Panc1 (cell line): ENCODE measurements at regions not wholly inside any gene's neighbourhood (a gene's known extent, or its start where the extent isn't known, plus 50 kb on each side); places are given as distances from the start of the nearest gene placed in this dataset.

Source experiments
- ATAC-seq: fragments of 200-7000 bp; cut with Tn5 transposase; 2 replicates; pipeline ENCODE4 v1.9.1; 2020; ENCODE audit warnings: mild to moderate bottlenecking, moderate library complexity
- BruUV-seq: library from RNA; stranded (reverse); fragments of 400-500 nt; replicated peaks from 2 replicates; lab custom pipeline; 2021; lab: Mats Ljungman, UMichigan
- CTCF ChIA-PET: fragments of 300-600 bp; sonication (Branson Sonifier 250); formaldehyde crosslinking; loops from one replicate; lab custom pipeline; 2022; ENCODE audit warnings: antibody characterized with exemption; lab: Charles Lee
- POLR2A ChIA-PET: fragments of 300-600 bp; sonication (Branson Sonifier 250); formaldehyde crosslinking; loops from one replicate; lab custom pipeline; 2022; ENCODE audit warnings: antibody characterized with exemption; lab: Charles Lee
- DNase-seq: peaks from one replicate; pipeline ENCODE4 v3.0.0-alpha.2; 2010; ENCODE audit warnings: low read depth, low spot score
- H3K27ac ChIP-seq: 2 replicates; pipeline ENCODE4 v1.5.1; 2011; ENCODE audit warnings: mild to moderate bottlenecking, low read length, inconsistent platforms
- H3K27me3 ChIP-seq: fragments of 200-500 bp; sonication (Bioruptor generic); 2 replicates; pipeline ENCODE4 v1.6.0; 2014; ENCODE audit warnings: low read length, inconsistent platforms; ENCODE audit not compliant: control insufficient read depth, insufficient read depth
- H3K36me3 ChIP-seq: fragments of 200-500 bp; sonication (Bioruptor generic); 2 replicates; pipeline ENCODE4 v1.5.1; 2014; ENCODE audit warnings: inconsistent platforms, mild to moderate bottlenecking, low read length, moderate library complexity; ENCODE audit not compliant: control insufficient read depth, insufficient read depth
- H3K4me1 ChIP-seq: 2 replicates; pipeline ENCODE4 v1.5.1; 2011; ENCODE audit warnings: inconsistent platforms, mild to moderate bottlenecking, low read length, moderate library complexity; ENCODE audit not compliant: control insufficient read depth, insufficient read depth
- H3K4me3 ChIP-seq, 2 experiments: 2 replicates each; pipeline ENCODE4 v1.5.1; 2011 to 2012; ENCODE audit warnings: low read depth in 2 of 2, low read length in 2 of 2, mild to moderate bottlenecking in 2 of 2, inconsistent platforms in 1 of 2, moderate library complexity in 1 of 2
- H3K9me3 ChIP-seq: fragments of 200-500 bp; sonication (Bioruptor generic); 2 replicates; pipeline ENCODE4 v1.5.1; 2014; ENCODE audit warnings: low read depth, mild to moderate bottlenecking, inconsistent platforms, low read length, moderate library complexity; ENCODE audit not compliant: control insufficient read depth, insufficient read depth
- CTCF ChIP-seq: fragments of 450-650 bp; IDR thresholded peaks from 2 replicates; pipeline ENCODE4 v1.5.1; 2017; ENCODE audit warnings: mild to moderate bottlenecking
- POLR2AphosphoS5 ChIP-seq: IDR thresholded peaks from 2 replicates; pipeline ENCODE4 v1.6.1; 2012; ENCODE audit warnings: mild to moderate bottlenecking, low read depth, low read length, moderate library complexity
- REST ChIP-seq, 2 experiments: IDR thresholded peaks; 2 replicates each; pipeline ENCODE4 v1.6.1; 2011 to 2012; ENCODE audit warnings: low read depth in 2 of 2, control low read depth in 1 of 2, low read length in 1 of 2, mild to moderate bottlenecking in 1 of 2, moderate library complexity in 1 of 2; ENCODE audit not compliant: insufficient read depth in 1 of 2
- SIN3A ChIP-seq: IDR thresholded peaks from 2 replicates; pipeline ENCODE4 v1.6.1; 2012; ENCODE audit warnings: low read depth, mild to moderate bottlenecking, low read length, moderate library complexity, borderline replicate concordance; ENCODE audit not compliant: insufficient read depth
- TCF7L2 ChIP-seq: IDR thresholded peaks from 2 replicates; pipeline ENCODE4 v1.6.1; 2011; ENCODE audit warnings: mild to moderate bottlenecking, low read depth, low read length, inconsistent platforms
- in situ Hi-C: cut with HindIII; loops from 2 replicates; pipeline ENCODE4 v1.10.0; 2016; ENCODE audit warnings: low sequenced_read_pairs, low pct_unique_long_range_greater_than_20kb
- intact Hi-C: fragments of 100-400 bp; cut with micrococcal nuclease; formaldehyde crosslinking; loops from one replicate; pipeline ENCODE4 v1.10.0; 2022; ENCODE audit not compliant: unreplicated experiment

- ChIA-PET POLR2A (no interaction called here), CTCF (no interaction called here)
- Histone ChIP-seq H3K27ac (no peak overlapping the region), H3K27me3 (no peaks in the 10 kb centered on the region), H3K36me3 (no peaks in the 10 kb centered on the region), H3K4me1 (no peaks in the 10 kb centered on the region), H3K9me3 (no peaks in the 10 kb centered on the region), H3K4me3 (no peak overlapping the region)
- ATAC-seq (no peak), DNase-seq (no peak)
- TF ChIP-seq CTCF (no peak), SIN3A (no peak), REST (IDR thresholded peaks at IDR 0.05; ENCODE audit: insufficient read depth in 1 of 2, low read depth in 2 of 2, low read length in 1 of 2) (no peak), TCF7L2 (no peak), POLR2AphosphoS5 (no peak)
- no TSS peak for BruUV-seq
- in situ Hi-C loops (no loop called here), intact Hi-C loops (no loop called here)
Observed at GRCh38 chr16:65888201-65888600, 478.3 kb upstream of the CDH5 start.

- no peak for TF ChIP-seq TCF7L2
- TF ChIP-seq POLR2AphosphoS5, result no peak
- no peak for TF ChIP-seq CTCF
- TF ChIP-seq SIN3A, result no peak
- POLR2A ChIA-PET, result no interaction called here
- Histone ChIP-seq H3K27me3 (no peaks in the 10 kb centered on the region), H3K4me1 (no peaks in the 10 kb centered on the region), H3K27ac (no peak overlapping the region), H3K36me3 (no peaks in the 10 kb centered on the region), H3K4me3 (no peak overlapping the region), H3K9me3 (no peaks in the 10 kb centered on the region)
- CTCF ChIA-PET, result no interaction called here
- in situ Hi-C loops (no loop called here), intact Hi-C loops (no loop called here)
- no TSS peak for BruUV-seq
- no peak for ATAC-seq
- no peak for DNase-seq
Observed at GRCh38 chr16:65884018-65884417, 482.5 kb upstream of the CDH5 start.
